ENCODE measurements at regions not wholly inside any gene's neighbourhood (a gene's known extent, or its start where the extent isn't known, plus 50 kb on each side); places are given as distances from the start of the nearest gene placed in this dataset.

GRCh38 chr20:58587467-58587866 is 63.6 kb upstream of the STX16 start:
- H3K36me3 Mint-ChIP-seq (ENCODE audit: low read depth), result no peaks in the 10 kb centered on the region
- H3K4me3 Mint-ChIP-seq, result no peak overlapping the region
- peaks cover 9% of the 10 kb centered on the region for H3K9me3 Mint-ChIP-seq
- H3K27ac Mint-ChIP-seq, result no peak overlapping the region
- H3K4me1 Mint-ChIP-seq, result peaks cover 56% of the 10 kb centered on the region
- TF ChIP-seq, protein P1, sequence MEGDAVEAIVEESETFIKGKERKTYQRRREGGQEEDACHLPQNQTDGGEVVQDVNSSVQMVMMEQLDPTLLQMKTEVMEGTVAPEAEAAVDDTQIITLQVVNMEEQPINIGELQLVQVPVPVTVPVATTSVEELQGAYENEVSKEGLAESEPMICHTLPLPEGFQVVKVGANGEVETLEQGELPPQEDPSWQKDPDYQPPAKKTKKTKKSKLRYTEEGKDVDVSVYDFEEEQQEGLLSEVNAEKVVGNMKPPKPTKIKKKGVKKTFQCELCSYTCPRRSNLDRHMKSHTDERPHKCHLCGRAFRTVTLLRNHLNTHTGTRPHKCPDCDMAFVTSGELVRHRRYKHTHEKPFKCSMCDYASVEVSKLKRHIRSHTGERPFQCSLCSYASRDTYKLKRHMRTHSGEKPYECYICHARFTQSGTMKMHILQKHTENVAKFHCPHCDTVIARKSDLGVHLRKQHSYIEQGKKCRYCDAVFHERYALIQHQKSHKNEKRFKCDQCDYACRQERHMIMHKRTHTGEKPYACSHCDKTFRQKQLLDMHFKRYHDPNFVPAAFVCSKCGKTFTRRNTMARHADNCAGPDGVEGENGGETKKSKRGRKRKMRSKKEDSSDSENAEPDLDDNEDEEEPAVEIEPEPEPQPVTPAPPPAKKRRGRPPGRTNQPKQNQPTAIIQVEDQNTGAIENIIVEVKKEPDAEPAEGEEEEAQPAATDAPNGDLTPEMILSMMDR (IDR thresholded peaks at IDR 0.05), result no peak
- DNase-seq, result no peak
- peaks cover 35% of the 10 kb centered on the region for H3K27me3 Mint-ChIP-seq (ENCODE audit: low read depth, poor library complexity)

DNA sequence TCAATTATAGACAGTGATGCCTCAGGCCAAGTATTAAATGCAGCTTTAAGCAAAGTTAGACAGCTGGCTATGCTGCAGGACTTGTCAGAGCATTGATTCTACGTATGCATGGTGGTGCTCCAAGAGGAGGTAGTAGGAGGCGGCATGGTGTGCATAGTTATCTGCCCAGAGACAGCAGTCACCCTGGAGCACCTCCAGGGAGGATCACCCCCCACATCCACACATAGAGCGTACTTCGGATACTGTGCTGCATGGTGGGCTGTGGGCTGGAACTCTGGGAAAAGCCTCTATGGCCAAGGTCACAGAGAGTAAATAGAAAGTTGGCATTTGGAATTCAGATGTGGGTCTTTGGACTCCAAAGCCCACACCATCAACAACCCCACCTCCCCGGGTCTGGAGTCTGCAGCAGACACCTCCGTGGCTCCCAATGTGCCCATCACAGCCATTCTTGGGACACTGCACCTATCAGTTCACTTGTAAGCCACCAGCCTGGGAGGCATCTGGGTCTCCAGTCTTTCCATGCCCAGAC is 64.5 kb upstream of the STX16 start:
- Mint-ChIP-seq H3K36me3 (ENCODE audit: low read depth) (no peaks in the 10 kb centered on the region), H3K4me3 (no peak overlapping the region), H3K9me3 (peaks cover 16% of the 10 kb centered on the region), H3K27ac (no peak overlapping the region), H3K27me3 (ENCODE audit: low read depth, poor library complexity) (peaks cover 40% of the 10 kb centered on the region), H3K4me1 (peaks cover 54% of the 10 kb centered on the region)
- TF ChIP-seq, protein P1 (IDR thresholded peaks at IDR 0.05), result no peak
- no peak for DNase-seq

DNA sequence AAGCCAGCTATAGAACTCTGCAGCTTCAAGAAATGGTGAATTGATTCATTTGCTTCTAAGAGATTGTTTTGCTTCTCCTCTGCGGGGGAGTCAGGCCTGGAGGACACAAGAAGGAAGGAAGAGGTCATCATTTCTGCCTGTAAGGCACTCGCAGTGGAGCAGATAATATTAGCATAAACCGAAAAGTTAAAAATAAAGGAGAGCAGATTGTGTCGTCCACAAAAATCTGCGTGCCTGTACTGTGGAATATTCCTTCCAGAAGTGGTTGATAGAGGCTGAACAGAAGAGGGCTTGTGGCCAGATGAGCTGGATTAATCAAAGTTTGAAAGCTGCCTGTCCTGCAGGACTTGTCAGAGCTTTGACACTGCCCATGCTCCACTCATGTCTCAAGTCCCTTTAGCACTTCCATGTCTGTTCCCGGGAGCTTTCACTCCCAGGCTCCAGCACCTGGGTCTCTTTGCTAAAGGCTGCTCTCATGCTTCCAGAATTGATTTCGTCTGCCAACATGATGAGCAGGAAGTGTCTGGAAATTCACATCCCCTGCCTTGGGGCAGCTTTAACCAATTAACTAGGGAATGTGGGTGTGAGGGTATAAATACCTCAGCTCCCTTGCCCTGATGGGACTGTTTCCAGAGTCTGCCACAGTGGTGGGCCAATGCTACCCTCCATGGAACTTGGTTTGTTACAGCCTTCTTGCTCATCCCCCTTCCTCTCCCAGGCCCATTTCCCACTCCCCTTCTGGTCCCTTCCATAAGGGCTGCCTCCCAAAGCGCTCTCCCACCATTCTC is 65.1 kb upstream of the STX16 start:
- Mint-ChIP-seq H3K36me3 (ENCODE audit: low read depth) (no peaks in the 10 kb centered on the region), H3K9me3 (peaks cover 23% of the 10 kb centered on the region), H3K4me3 (no peak overlapping the region), H3K27me3 (ENCODE audit: low read depth, poor library complexity) (peaks cover 45% of the 10 kb centered on the region), H3K4me1 (peaks cover 56% of the 10 kb centered on the region), H3K27ac (no peak overlapping the region)
- no peak for DNase-seq
- TF ChIP-seq, protein P1 (IDR thresholded peaks at IDR 0.05), result no peak

- Mint-ChIP-seq H3K9me3 (peaks cover 23% of the 10 kb centered on the region), H3K27ac (no peak overlapping the region), H3K27me3 (ENCODE audit: low read depth, poor library complexity) (peaks cover 42% of the 10 kb centered on the region), H3K4me1 (peaks cover 61% of the 10 kb centered on the region), H3K36me3 (ENCODE audit: low read depth) (no peaks in the 10 kb centered on the region), H3K4me3 (no peak overlapping the region)
- DNase-seq, result no peak
- TF ChIP-seq, protein P1 (IDR thresholded peaks at IDR 0.05), result no peak
These were observed 66.0 kb upstream of the STX16 start for GRCh38 chr20:58584881-58585752.

GRCh38 chr20:58584051-58584824 is 66.8 kb upstream of the STX16 start:
- Mint-ChIP-seq H3K27me3 (ENCODE audit: low read depth, poor library complexity) (peaks cover 34% of the 10 kb centered on the region), H3K4me3 (no peak overlapping the region), H3K9me3 (peaks cover 23% of the 10 kb centered on the region), H3K4me1 (peaks cover 61% of the 10 kb centered on the region), H3K36me3 (ENCODE audit: low read depth) (no peaks in the 10 kb centered on the region), H3K27ac (no peak overlapping the region)
- no peak for DNase-seq
- TF ChIP-seq, protein P1 (IDR thresholded peaks at IDR 0.05), result no peak
